CD14-positive monocyte (primary cell): ENCODE measurements at regions not wholly inside any gene's neighbourhood (a gene's known extent, or its start where the extent isn't known, plus 50 kb on each side); places are given as distances from the start of the nearest gene placed in this dataset.

Source experiments
- DNase-seq, 3 donors: peaks; one replicate each; pipeline ENCODE4 v3.0.0-alpha.2; 2011 to 2022
- H2AFZ ChIP-seq: 2 replicates; pipeline ENCODE4 v1.6.0; 2012; ENCODE audit warnings: mild to moderate bottlenecking, low read depth, low read length, inconsistent platforms; ENCODE audit not compliant: insufficient read depth, poor library complexity, severe bottlenecking
- H3K27ac ChIP-seq, 2 donors: 1 replicate in 1 of 2; 2 replicates in 1 of 2; pipeline ENCODE4 v1.5.1; 2012 to 2013; ENCODE audit warnings: low read length in 2 of 2, control low read depth in 1 of 2, inconsistent platforms in 1 of 2, low read depth in 1 of 2, mild to moderate bottlenecking in 1 of 2
- H3K27me3 ChIP-seq, 2 donors: one replicate each; pipeline versions ENCODE4 v1.6.0 to v1.6.1; 2011 to 2013; ENCODE audit warnings: low read length in 2 of 2; ENCODE audit not compliant: control insufficient read depth in 2 of 2, insufficient read depth in 2 of 2
- H3K36me3 ChIP-seq, 2 donors: replicated peaks in 1 of 2; 1 replicate in 1 of 2; 2 replicates in 1 of 2; pipeline versions ENCODE4 v1.5.1 to v1.6.1; 2012 to 2013; ENCODE audit warnings: low read length in 2 of 2, control low read depth in 1 of 2, inconsistent platforms in 1 of 2, mild to moderate bottlenecking in 1 of 2; ENCODE audit not compliant: insufficient read depth in 2 of 2, control insufficient read depth in 1 of 2
- H3K4me1 ChIP-seq, 2 donors: 1 replicate in 1 of 2; 2 replicates in 1 of 2; pipeline versions ENCODE4 v1.5.1 to v1.6.1; 2012 to 2013; ENCODE audit warnings: low read length in 2 of 2, control low read depth in 1 of 2, inconsistent platforms in 1 of 2, mild to moderate bottlenecking in 1 of 2, moderate library complexity in 1 of 2; ENCODE audit not compliant: insufficient read depth in 2 of 2, control insufficient read depth in 1 of 2
- H3K4me2 ChIP-seq: replicated peaks from 2 replicates; pipeline ENCODE3; 2012; ENCODE audit warnings: low read length, moderate library complexity, mild to moderate bottlenecking; ENCODE audit not compliant: poor library complexity, severe bottlenecking; ENCODE audit errors: extremely low read depth
- H3K4me3 ChIP-seq, 3 experiments: fragments of 200-600 bp in 1 of 3; sonication (generic) in 1 of 3; replicated peaks in 1 of 3; 1 replicate in 2 of 3; 2 replicates in 1 of 3; pipeline ENCODE4 v1.5.1; 2011 to 2013; ENCODE audit warnings: low read length in 3 of 3, mild to moderate bottlenecking in 3 of 3, control low read depth in 2 of 3, low read depth in 2 of 3, inconsistent platforms in 1 of 3, moderate library complexity in 1 of 3
- H3K79me2 ChIP-seq: 2 replicates; pipeline ENCODE4 v1.6.0; 2012; ENCODE audit warnings: mild to moderate bottlenecking, control low read depth, inconsistent platforms, low read length, moderate library complexity; ENCODE audit not compliant: insufficient read depth
- H3K9ac ChIP-seq: 2 replicates; pipeline ENCODE4 v1.6.0; 2017; ENCODE audit warnings: low read length, mild to moderate bottlenecking; ENCODE audit not compliant: insufficient read depth, poor library complexity, severe bottlenecking
- H3K9me3 ChIP-seq, 2 donors: replicated peaks in 1 of 2; 1 replicate in 1 of 2; 2 replicates in 1 of 2; pipeline versions ENCODE4 v1.5.1 to v1.6.1; 2012 to 2013; ENCODE audit warnings: low read length in 2 of 2, control low read depth in 1 of 2; ENCODE audit not compliant: control insufficient read depth in 1 of 2, insufficient read depth in 1 of 2
- H4K20me1 ChIP-seq: 2 replicates; pipeline ENCODE4 v1.6.0; 2012; ENCODE audit warnings: mild to moderate bottlenecking, low read length, control low read depth, moderate library complexity; ENCODE audit not compliant: insufficient read depth
- H3K27ac Mint-ChIP-seq, 7 donors: one replicate each; pipeline ENCODE4 v1.8.0; 2020; ENCODE audit warnings: mild to moderate bottlenecking in 7 of 7, mixed read lengths in 7 of 7, moderate library complexity in 6 of 7, inconsistent platforms in 2 of 7
- H3K27me3 Mint-ChIP-seq, 3 donors: one replicate each; pipeline ENCODE4 v1.8.0; 2021 to 2022; ENCODE audit warnings: low read depth in 3 of 3, mild to moderate bottlenecking in 3 of 3, mixed read lengths in 3 of 3, moderate library complexity in 3 of 3, inconsistent platforms in 1 of 3
- H3K36me3 Mint-ChIP-seq, 2 donors: one replicate each; pipeline ENCODE4 v1.8.0; 2020; ENCODE audit warnings: mixed read lengths in 2 of 2, inconsistent platforms in 1 of 2, mild to moderate bottlenecking in 1 of 2
- H3K4me1 Mint-ChIP-seq: one replicate; pipeline ENCODE4 v1.8.0; 2020; ENCODE audit warnings: mild to moderate bottlenecking, mixed read lengths
- H3K4me3 Mint-ChIP-seq, 2 donors: one replicate each; pipeline ENCODE4 v1.8.0; 2020; ENCODE audit warnings: mild to moderate bottlenecking in 2 of 2, mixed read lengths in 2 of 2, moderate library complexity in 1 of 2
- H3K9me3 Mint-ChIP-seq, 7 donors: one replicate each; pipeline ENCODE4 v1.8.0; 2020 to 2022; ENCODE audit warnings: mixed read lengths in 7 of 7, mild to moderate bottlenecking in 6 of 7, moderate library complexity in 6 of 7, inconsistent platforms in 2 of 7
- CTCF ChIP-seq: fragments of 200-600 bp; IDR thresholded peaks from one replicate; pipeline ENCODE4 v1.8.0; 2022; ENCODE audit warnings: antibody characterized with exemption, mild to moderate bottlenecking
- whole genome bisulfite sequencing: methylation state at CpG from one replicate; pipeline ENCODE4 v1.1.5; 2013; ENCODE audit warnings: missing lambda C conversion rate; ENCODE audit not compliant: insufficient coverage; 5-methylcytosine and 5-hydroxymethylcytosine counted together
- intact Hi-C, 2 donors: fragments of 100-400 bp; cut with micrococcal nuclease; formaldehyde crosslinking; loops; one replicate each; pipeline versions ENCODE4 v1.15.0 to v1.15.1; 2023

GRCh38 chrX:39728025-39728424 is 369.7 kb downstream of the BCOR start:
- H3K4me1 Mint-ChIP-seq: peaks cover 23% of the 10 kb centered on the region
- DNase-seq: no peak
- Histone ChIP-seq H3K27ac (no peak overlapping the region), H3K4me2 (no peak overlapping the region), H3K9me3 (peaks cover 7 to 9% of the 10 kb centered on the region in 2 donors), H2AFZ (no peak overlapping the region), H3K9ac (no peak overlapping the region), H4K20me1 (no peaks in the 10 kb centered on the region), H3K27me3 (peaks cover 0 to 2% of the 10 kb centered on the region in 2 donors), H3K4me1 (peaks cover 21 to 31% of the 10 kb centered on the region in 2 donors), H3K79me2 (no peaks in the 10 kb centered on the region), H3K4me3 (no peak overlapping the region), H3K36me3 (no peaks in the 10 kb centered on the region)
- intact Hi-C loops: no loop called here
- TF ChIP-seq CTCF: no peak
- H3K27ac Mint-ChIP-seq: no peak overlapping the region
- H3K36me3 Mint-ChIP-seq: no peaks in the 10 kb centered on the region
- H3K27me3 Mint-ChIP-seq: peaks cover 0 to 12% (median 7%) of the 10 kb centered on the region in 3 donors
- peaks cover 0 to 21% (median 5%) of the 10 kb centered on the region in 7 donors for H3K9me3 Mint-ChIP-seq
- 95% methylated on average over 3 of the region's 4 CpGs for WGBS
- H3K4me3 Mint-ChIP-seq: no peak overlapping the region

GRCh38 chrX:39728852-39729598 is 368.7 kb downstream of the BCOR start:
- no CpG with 5 or more reads among the region's 6 CpGs for WGBS
- Histone ChIP-seq H3K4me3 (no peak overlapping the region), H2AFZ (no peak overlapping the region), H3K27me3 (peaks cover 0 to 2% of the 10 kb centered on the region in 2 donors), H3K79me2 (no peaks in the 10 kb centered on the region), H3K9me3 (peaks cover 7 to 9% of the 10 kb centered on the region in 2 donors), H3K9ac (no peak overlapping the region), H3K4me2 (no peak overlapping the region), H3K4me1 (peaks cover 21 to 31% of the 10 kb centered on the region in 2 donors), H3K36me3 (no peaks in the 10 kb centered on the region), H3K27ac (no peak overlapping the region), H4K20me1 (no peaks in the 10 kb centered on the region)
- Mint-ChIP-seq H3K27me3 (peaks cover 0 to 12% (median 7%) of the 10 kb centered on the region in 3 donors), H3K36me3 (no peaks in the 10 kb centered on the region), H3K4me1 (peaks cover 23% of the 10 kb centered on the region), H3K4me3 (no peak overlapping the region), H3K9me3 (peaks cover 0 to 17% (median 4%) of the 10 kb centered on the region in 7 donors), H3K27ac (no peak overlapping the region)
- intact Hi-C loops: no loop called here
- no peak for TF ChIP-seq CTCF
- no peak for DNase-seq
